OCI-LY7 (cell line): ENCODE measurements at regions not wholly inside any gene's neighbourhood (a gene's known extent, or its start where the extent isn't known, plus 50 kb on each side); places are given as distances from the start of the nearest gene placed in this dataset.
"Not testable (repeated sequence)": the region's sequence is repeated elsewhere in the genome, so short reads cannot be mapped to it uniquely, and the experiment has no call there.

Source experiments
- BruUV-seq: library from RNA; stranded (reverse); fragments of 400-500 nt; replicated peaks from 2 replicates; lab custom pipeline; 2021; lab: Mats Ljungman, UMichigan
- CTCF ChIA-PET: fragments of 300-600 bp; sonication (Branson Sonifier 250); formaldehyde crosslinking; loops from one replicate; lab custom pipeline; 2022; ENCODE audit warnings: antibody characterized with exemption; ENCODE audit not compliant: unreplicated experiment; lab: Charles Lee
- POLR2A ChIA-PET: fragments of 300-600 bp; sonication (Branson Sonifier 250); formaldehyde crosslinking; loops from one replicate; lab custom pipeline; 2022; ENCODE audit warnings: antibody characterized with exemption; lab: Charles Lee
- DNase-seq: peaks from one replicate; pipeline ENCODE4 v3.0.0-alpha.2; 2015; ENCODE audit warnings: low spot score
- H2AFZ ChIP-seq: fragments of 200-600 bp; sonication (generic), shearing (Covaris generic); 2 replicates; pipeline ENCODE4 v1.6.1; 2014; ENCODE audit warnings: mild to moderate bottlenecking, antibody characterized with exemption, low read length, moderate library complexity
- H3K27ac ChIP-seq: fragments of 200-600 bp; sonication (generic); 2 replicates; pipeline ENCODE4 v1.5.1; 2014; ENCODE audit warnings: mixed run types, low read depth, mild to moderate bottlenecking, moderate library complexity, low read length, inconsistent platforms; ENCODE audit not compliant: poor library complexity, severe bottlenecking
- H3K36me3 ChIP-seq: fragments of 200-600 bp; sonication (generic); 2 replicates; pipeline ENCODE4 v1.6.1; 2014; ENCODE audit warnings: mild to moderate bottlenecking, antibody characterized with exemption, low read length, moderate library complexity, mixed read lengths; ENCODE audit not compliant: insufficient read depth
- H3K4me1 ChIP-seq: fragments of 200-600 bp; sonication (generic); 2 replicates; pipeline ENCODE4 v1.5.1; 2014; ENCODE audit warnings: mild to moderate bottlenecking, low read length; ENCODE audit not compliant: insufficient read depth, poor library complexity, severe bottlenecking
- H3K4me2 ChIP-seq: fragments of 200-600 bp; sonication (generic); 2 replicates; pipeline ENCODE4 v1.6.1; 2014; ENCODE audit warnings: mild to moderate bottlenecking, low read length
- H3K4me3 ChIP-seq: fragments of 200-600 bp; sonication (generic); 2 replicates; pipeline ENCODE4 v1.5.1; 2014; ENCODE audit warnings: mild to moderate bottlenecking, low read depth, low read length; ENCODE audit not compliant: poor library complexity, severe bottlenecking
- H3K79me2 ChIP-seq: fragments of 200-600 bp; sonication (generic); 2 replicates; pipeline ENCODE4 v1.6.1; 2016; ENCODE audit warnings: low read depth, mild to moderate bottlenecking, low read length, moderate library complexity, mixed read lengths; ENCODE audit not compliant: insufficient read depth
- H3K9me2 ChIP-seq: fragments of 200-600 bp; sonication (generic); 2 replicates; pipeline ENCODE4 v1.6.1; 2016; ENCODE audit warnings: mild to moderate bottlenecking, low read length, mixed read lengths; ENCODE audit not compliant: insufficient read depth
- H3K9me3 ChIP-seq: fragments of 200-600 bp; sonication (generic); 2 replicates; pipeline ENCODE4 v1.6.1; 2014; ENCODE audit warnings: mild to moderate bottlenecking, mixed run types, low read length, mixed read lengths
- H4K20me1 ChIP-seq: fragments of 200-600 bp; sonication (generic); 2 replicates; pipeline ENCODE4 v1.6.1; 2014; ENCODE audit warnings: mild to moderate bottlenecking, antibody characterized with exemption, low read length, moderate library complexity, mixed read lengths; ENCODE audit not compliant: insufficient read depth
- CTCF ChIP-seq: fragments of 200-600 bp; sonication (generic); conservative IDR thresholded peaks from 2 replicates; pipeline ENCODE4 v1.5.1; 2014; ENCODE audit warnings: mild to moderate bottlenecking, antibody characterized with exemption, low read length, moderate library complexity, mixed read lengths
- EZH2phosphoT487 ChIP-seq: fragments of 200-600 bp; sonication (generic); IDR thresholded peaks from 2 replicates; pipeline ENCODE4 v1.6.1; 2018; ENCODE audit warnings: low read depth, borderline replicate concordance, mild to moderate bottlenecking, mixed run types, antibody characterized with exemption, low read length, moderate library complexity, mixed read lengths
- intact Hi-C: fragments of 100-400 bp; cut with micrococcal nuclease; formaldehyde crosslinking; loops from one replicate; pipeline ENCODE4 v1.10.0; 2022; ENCODE audit not compliant: unreplicated experiment

DNA sequence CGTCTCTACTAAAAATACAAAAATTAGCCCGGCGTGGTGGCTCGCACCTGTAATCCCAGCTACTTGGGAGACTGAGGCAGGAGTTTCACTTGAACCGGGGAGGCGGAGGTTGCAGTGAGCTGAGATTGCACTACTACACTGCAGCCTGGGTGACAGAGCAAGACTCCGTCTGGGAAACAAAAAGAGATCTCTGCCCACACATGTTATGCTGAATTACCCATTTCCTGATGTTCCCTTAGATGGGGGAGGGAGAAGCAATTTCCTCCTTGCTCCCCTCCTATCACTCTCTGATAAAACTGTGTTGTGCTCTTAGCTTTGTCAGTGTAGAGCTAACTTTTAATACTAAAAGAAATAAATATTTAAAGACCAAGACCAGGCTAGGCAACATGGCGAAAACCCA is 102.5 kb downstream of the LARP7 start:
- CTCF ChIA-PET = no interaction called here
- H2AFZ ChIP-seq = no peak overlapping the region
- no peaks in the 10 kb centered on the region for H4K20me1 ChIP-seq
- H3K4me1 ChIP-seq = peaks cover 10% of the 10 kb centered on the region
- no peaks in the 10 kb centered on the region for H3K9me3 ChIP-seq
- no peaks in the 10 kb centered on the region for H3K36me3 ChIP-seq
- no peak overlapping the region for H3K4me3 ChIP-seq
- no peak overlapping the region for H3K27ac ChIP-seq
- POLR2A ChIA-PET = interaction anchor here (1.0 to 1.2 kb wide), 2 partner anchors 47 to 542 kb away, joined by 3 to 4 read pairs; no protein-coding TSS in a partner anchor
- H3K4me2 ChIP-seq = no peak overlapping the region
- intact Hi-C loops = no loop called here
- no peak for DNase-seq
- no TSS peak for BruUV-seq
- H3K9me2 ChIP-seq = no peaks in the 10 kb centered on the region
- no peaks in the 10 kb centered on the region for H3K79me2 ChIP-seq
- no peak for TF ChIP-seq EZH2phosphoT487
- no peak for TF ChIP-seq CTCF

DNA sequence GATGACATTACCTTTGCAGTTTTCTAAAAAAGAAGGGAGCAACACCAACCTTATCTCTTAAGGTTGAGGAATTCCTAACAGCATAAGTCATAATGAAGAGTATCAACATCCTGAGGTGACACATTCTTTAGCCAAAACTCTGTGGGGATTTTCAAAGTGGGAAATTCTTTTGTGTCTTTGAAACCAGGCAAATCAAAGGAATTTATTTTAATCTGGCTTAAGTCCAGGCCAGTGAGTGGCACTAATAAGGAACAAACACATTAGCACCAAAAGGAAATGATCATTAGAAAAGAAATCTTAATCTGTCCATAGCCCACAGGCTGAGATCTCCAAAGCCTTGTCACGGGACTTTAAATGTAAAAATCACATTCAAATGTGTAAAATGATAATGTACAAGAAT is 110.1 kb downstream of the LARP7 start:
- Histone ChIP-seq H3K36me3 (no peaks in the 10 kb centered on the region), H3K4me3 (no peak overlapping the region), H3K4me2 (no peak overlapping the region), H4K20me1 (no peaks in the 10 kb centered on the region), H3K9me2 (no peaks in the 10 kb centered on the region), H3K79me2 (no peaks in the 10 kb centered on the region), H3K27ac (no peak overlapping the region), H3K9me3 (no peaks in the 10 kb centered on the region), H2AFZ (no peak overlapping the region), H3K4me1 (no peaks in the 10 kb centered on the region)
- ChIA-PET POLR2A (interaction anchor here (0.7 to 1.0 kb wide), 2 partner anchors 19 to 80 kb away, joined by 3 read pairs; no protein-coding TSS in a partner anchor), CTCF (interaction anchor here (0.6 kb wide), 1 partner anchor 703 kb away, joined by 3 read pairs; no protein-coding TSS in a partner anchor)
- DNase-seq = no peak
- BruUV-seq = no TSS peak
- intact Hi-C loops = no loop called here
- no peak for TF ChIP-seq EZH2phosphoT487
- no peak for TF ChIP-seq CTCF

- POLR2A ChIA-PET = interaction anchor here (0.7 to 1.8 kb wide), 7 partner anchors 8 to 815 kb away, joined by 3 to 5 read pairs (median 3); no protein-coding TSS in a partner anchor
- CTCF ChIA-PET = interaction anchor here (0.6 kb wide), 1 partner anchor 361 kb away, joined by 3 read pairs; no protein-coding TSS in a partner anchor
- intact Hi-C loops = no loop called here
Observed at GRCh38 chr4:112748352-112748878, 111.5 kb downstream of the LARP7 start.

GRCh38 chr4:112750749-112751148 is 113.8 kb downstream of the LARP7 start:
- intact Hi-C loops, H4K20me1 ChIP-seq, H2AFZ ChIP-seq, H3K4me1 ChIP-seq, H3K4me2 ChIP-seq, BruUV-seq, CTCF ChIA-PET, H3K9me2 ChIP-seq, H3K79me2 ChIP-seq, H3K36me3 ChIP-seq, H3K27ac ChIP-seq, H3K9me3 ChIP-seq, DNase-seq, H3K4me3 ChIP-seq: not testable (repeated sequence)
- POLR2A ChIA-PET = interaction anchor here (0.6 to 1.4 kb wide), 3 partner anchors 14 to 763 kb away, joined by 3 read pairs; no protein-coding TSS in a partner anchor

More at GRCh38 chr4:112748352-112748878, 111.5 kb downstream of the LARP7 start:
- TF ChIP-seq EZH2phosphoT487 (no peak), CTCF (no peak)
- no peak overlapping the region for H3K27ac ChIP-seq
- DNase-seq = no peak
- no peaks in the 10 kb centered on the region for H3K9me2 ChIP-seq
- H3K79me2 ChIP-seq = no peaks in the 10 kb centered on the region
- no peak overlapping the region for H3K4me3 ChIP-seq
- H3K4me2 ChIP-seq = no peak overlapping the region
- no peak overlapping the region for H2AFZ ChIP-seq
- no peaks in the 10 kb centered on the region for H3K4me1 ChIP-seq
- no TSS peak for BruUV-seq
- no peaks in the 10 kb centered on the region for H3K36me3 ChIP-seq
- no peaks in the 10 kb centered on the region for H3K9me3 ChIP-seq
- H4K20me1 ChIP-seq = no peaks in the 10 kb centered on the region
